Neural crest cell (in vitro differentiated cells): ENCODE measurements at regions not wholly inside any gene's neighbourhood (a gene's known extent, or its start where the extent isn't known, plus 50 kb on each side); places are given as distances from the start of the nearest gene placed in this dataset.
"Not testable (repeated sequence)": the region's sequence is repeated elsewhere in the genome, so short reads cannot be mapped to it uniquely, and the experiment has no call there.

Experiments used
- DNase-seq: peaks from one replicate; pipeline ENCODE4 v3.0.0; 2021; ENCODE audit warnings: low read depth, mixed read lengths, low spot score
- H3K27ac Mint-ChIP-seq: one replicate; pipeline ENCODE4 v1.8.0; 2021; ENCODE audit warnings: mild to moderate bottlenecking, mixed read lengths; ENCODE audit not compliant: unreplicated experiment
- H3K27me3 Mint-ChIP-seq: 2 replicates; pipeline ENCODE4 v1.8.0; 2021; ENCODE audit warnings: low read depth, mild to moderate bottlenecking, mixed read lengths
- H3K36me3 Mint-ChIP-seq: 2 replicates; pipeline ENCODE4 v1.8.0; 2021; ENCODE audit warnings: low read depth, mild to moderate bottlenecking, mixed read lengths
- H3K4me1 Mint-ChIP-seq: 2 replicates; pipeline ENCODE4 v1.8.0; 2021; ENCODE audit warnings: mixed read lengths
- H3K4me3 Mint-ChIP-seq: one replicate; pipeline ENCODE4 v1.8.0; 2021; ENCODE audit warnings: mild to moderate bottlenecking, mixed read lengths
- H3K9me3 Mint-ChIP-seq: 2 replicates; pipeline ENCODE4 v1.8.0; 2021; ENCODE audit warnings: mixed read lengths
- TF ChIP-seq, protein P1 (sequence below): fragments of 200-600 bp; sonication (generic); conservative IDR thresholded peaks from 2 replicates; pipeline ENCODE4 v1.5.0; 2021; ENCODE audit warnings: antibody characterized with exemption, mild to moderate bottlenecking

DNA sequence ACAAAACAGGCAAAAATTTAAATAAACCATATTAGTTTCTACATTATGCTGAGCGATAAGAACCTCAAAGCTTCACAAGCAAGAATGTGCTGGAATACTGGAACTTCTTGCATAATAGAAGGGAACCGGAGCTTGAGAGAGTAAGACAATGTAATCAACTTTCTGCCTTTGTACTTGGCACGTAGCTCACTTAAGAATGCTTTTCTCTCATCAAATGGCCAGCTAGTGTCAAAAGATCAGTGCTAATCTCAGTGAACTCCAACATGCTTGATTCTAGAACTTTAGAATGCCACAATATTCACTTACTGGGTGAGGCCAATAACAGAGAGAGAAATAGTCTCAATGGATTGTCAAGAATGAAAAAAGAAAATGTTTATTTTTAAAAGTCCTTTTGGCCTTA is 486.1 kb upstream of the LRRC7 start:
- no peak for DNase-seq
- Mint-ChIP-seq H3K4me3 (no peak overlapping the region), H3K9me3 (no peaks in the 10 kb centered on the region), H3K36me3 (no peaks in the 10 kb centered on the region), H3K27me3 (no peaks in the 10 kb centered on the region), H3K4me1 (peaks cover 30% of the 10 kb centered on the region), H3K27ac (no peak overlapping the region)
- TF ChIP-seq, protein P1, sequence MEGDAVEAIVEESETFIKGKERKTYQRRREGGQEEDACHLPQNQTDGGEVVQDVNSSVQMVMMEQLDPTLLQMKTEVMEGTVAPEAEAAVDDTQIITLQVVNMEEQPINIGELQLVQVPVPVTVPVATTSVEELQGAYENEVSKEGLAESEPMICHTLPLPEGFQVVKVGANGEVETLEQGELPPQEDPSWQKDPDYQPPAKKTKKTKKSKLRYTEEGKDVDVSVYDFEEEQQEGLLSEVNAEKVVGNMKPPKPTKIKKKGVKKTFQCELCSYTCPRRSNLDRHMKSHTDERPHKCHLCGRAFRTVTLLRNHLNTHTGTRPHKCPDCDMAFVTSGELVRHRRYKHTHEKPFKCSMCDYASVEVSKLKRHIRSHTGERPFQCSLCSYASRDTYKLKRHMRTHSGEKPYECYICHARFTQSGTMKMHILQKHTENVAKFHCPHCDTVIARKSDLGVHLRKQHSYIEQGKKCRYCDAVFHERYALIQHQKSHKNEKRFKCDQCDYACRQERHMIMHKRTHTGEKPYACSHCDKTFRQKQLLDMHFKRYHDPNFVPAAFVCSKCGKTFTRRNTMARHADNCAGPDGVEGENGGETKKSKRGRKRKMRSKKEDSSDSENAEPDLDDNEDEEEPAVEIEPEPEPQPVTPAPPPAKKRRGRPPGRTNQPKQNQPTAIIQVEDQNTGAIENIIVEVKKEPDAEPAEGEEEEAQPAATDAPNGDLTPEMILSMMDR: no peak

DNA sequence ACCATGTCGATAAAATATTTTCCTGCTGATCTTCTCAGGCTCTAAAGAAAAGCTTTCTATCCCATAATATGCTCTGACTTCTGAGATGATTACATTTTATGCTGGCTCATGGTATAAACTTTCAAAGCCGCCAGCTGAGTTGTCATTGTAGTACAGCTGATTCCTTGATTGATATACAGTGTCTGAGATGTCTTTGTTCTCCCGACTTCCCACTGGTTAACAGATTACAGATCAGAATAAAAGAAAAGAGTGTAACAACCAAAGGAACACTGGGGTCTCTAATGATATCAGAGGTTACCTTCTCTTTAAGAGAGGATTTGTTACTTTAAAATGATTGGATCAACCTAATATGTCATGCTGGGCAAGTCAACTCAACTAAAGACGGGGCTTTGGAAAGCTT is 485.4 kb upstream of the LRRC7 start:
- H3K9me3 Mint-ChIP-seq: no peaks in the 10 kb centered on the region
- no peaks in the 10 kb centered on the region for H3K27me3 Mint-ChIP-seq
- H3K27ac Mint-ChIP-seq: no peak overlapping the region
- H3K4me3 Mint-ChIP-seq: no peak overlapping the region
- H3K36me3 Mint-ChIP-seq: no peaks in the 10 kb centered on the region
- peaks cover 24% of the 10 kb centered on the region for H3K4me1 Mint-ChIP-seq
- TF ChIP-seq, protein P1: no peak
- DNase-seq: no peak

GRCh38 chr1:69086148-69086547 is 481.6 kb upstream of the LRRC7 start:
- Mint-ChIP-seq H3K4me1 (peaks cover 25% of the 10 kb centered on the region), H3K9me3 (no peaks in the 10 kb centered on the region), H3K4me3 (no peak overlapping the region), H3K36me3 (no peaks in the 10 kb centered on the region), H3K27me3 (no peaks in the 10 kb centered on the region), H3K27ac (no peak overlapping the region)
- TF ChIP-seq, protein P1: no peak
- no peak for DNase-seq

DNA sequence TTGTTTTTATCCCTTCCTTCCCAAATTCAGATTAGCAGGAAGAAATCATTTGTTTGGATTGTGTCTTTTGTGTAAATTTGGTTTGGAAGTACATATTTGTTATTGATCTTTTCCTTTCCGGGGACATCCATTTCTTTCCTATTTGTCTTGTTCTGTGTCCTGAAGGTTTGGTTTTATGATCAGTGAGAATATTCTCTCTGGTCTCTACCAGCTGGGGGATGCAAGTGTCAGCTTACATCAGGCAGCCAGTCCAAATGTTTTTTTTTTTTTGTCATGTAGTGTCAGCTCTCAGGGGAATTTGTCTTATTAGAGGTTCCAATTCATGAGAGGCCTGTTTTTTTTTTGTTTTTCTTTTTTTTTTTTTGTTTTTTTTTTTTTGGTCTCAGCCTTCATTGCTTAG is 479.2 kb upstream of the LRRC7 start:
- peak overlapping the region; percentile 23 for H3K27ac Mint-ChIP-seq
- no peaks in the 10 kb centered on the region for H3K36me3 Mint-ChIP-seq
- no peaks in the 10 kb centered on the region for H3K27me3 Mint-ChIP-seq
- DNase-seq: no peak
- TF ChIP-seq, protein P1: no peak
- peaks cover 9% of the 10 kb centered on the region for H3K4me1 Mint-ChIP-seq
- no peaks in the 10 kb centered on the region for H3K9me3 Mint-ChIP-seq
- no peak overlapping the region for H3K4me3 Mint-ChIP-seq

DNA sequence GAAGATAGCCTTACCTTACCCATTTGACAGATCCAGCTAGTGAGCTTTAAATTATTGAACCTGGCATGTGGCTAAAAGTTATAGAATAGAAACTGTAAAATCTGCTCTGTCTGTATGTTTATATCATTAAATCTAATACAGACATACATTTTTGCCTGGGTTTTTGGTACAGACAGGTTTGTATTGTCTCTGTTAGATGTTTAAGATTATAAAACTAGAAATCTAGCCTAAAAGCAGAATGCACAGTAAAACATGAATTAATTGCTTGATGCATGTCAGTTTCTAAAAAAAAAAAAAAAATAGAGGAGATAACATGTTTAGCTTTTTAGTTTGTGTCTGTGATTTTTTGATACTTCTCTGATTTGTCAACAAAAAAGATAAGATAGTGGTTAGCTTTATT is 477.6 kb upstream of the LRRC7 start:
- Mint-ChIP-seq H3K9me3 (no peaks in the 10 kb centered on the region), H3K4me1 (peaks cover 9% of the 10 kb centered on the region), H3K4me3 (no peak overlapping the region), H3K36me3 (no peaks in the 10 kb centered on the region), H3K27ac (no peak overlapping the region), H3K27me3 (no peaks in the 10 kb centered on the region)
- TF ChIP-seq, protein P1: no peak
- no peak for DNase-seq

DNA sequence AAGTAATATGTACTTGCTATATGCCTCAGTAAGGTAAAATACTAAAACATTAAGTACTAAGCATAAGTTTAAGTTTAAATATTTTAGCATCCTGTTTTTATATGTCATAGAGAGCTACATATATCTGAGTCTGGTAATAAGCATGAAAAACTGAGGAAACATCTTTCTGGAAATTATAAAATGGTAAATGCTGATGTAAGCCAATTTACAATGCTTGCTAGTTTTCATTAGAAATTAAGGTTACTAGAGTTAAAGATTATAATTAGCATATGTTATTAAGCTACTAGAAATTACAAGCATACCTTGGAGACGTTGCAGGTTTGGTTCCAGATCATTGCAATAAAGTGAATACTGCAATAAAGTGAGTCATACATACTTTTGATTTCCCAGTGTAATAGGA is 477.0 kb upstream of the LRRC7 start:
- Mint-ChIP-seq H3K36me3 (no peaks in the 10 kb centered on the region), H3K4me3 (no peak overlapping the region), H3K27ac (no peak overlapping the region), H3K4me1 (peaks cover 9% of the 10 kb centered on the region), H3K9me3 (no peaks in the 10 kb centered on the region), H3K27me3 (no peaks in the 10 kb centered on the region)
- no peak for DNase-seq
- TF ChIP-seq, protein P1: no peak

DNA sequence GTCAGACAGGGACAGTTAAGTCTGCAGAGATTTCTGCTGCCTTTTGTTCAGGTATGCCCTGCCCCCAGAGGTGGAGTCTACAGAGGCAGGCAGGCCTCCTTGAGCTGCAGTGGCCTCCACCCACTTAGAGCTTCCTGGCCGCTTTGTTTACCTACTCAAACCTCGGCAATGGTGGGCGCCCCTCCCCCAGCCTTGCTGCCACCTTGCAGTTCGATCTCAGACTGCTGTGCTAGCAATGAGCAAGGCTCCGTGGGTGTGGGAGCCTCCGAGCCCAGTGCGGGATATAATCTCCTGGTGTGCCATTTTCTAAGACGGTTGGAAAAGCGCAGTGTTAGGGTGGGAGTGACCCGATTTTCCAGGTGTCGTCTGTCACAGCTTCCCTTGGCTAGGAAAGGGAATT is 465.7 kb upstream of the LRRC7 start:
- not testable (repeated sequence) for H3K36me3 Mint-ChIP-seq, H3K9me3 Mint-ChIP-seq, H3K4me3 Mint-ChIP-seq, H3K4me1 Mint-ChIP-seq, DNase-seq, H3K27ac Mint-ChIP-seq, H3K27me3 Mint-ChIP-seq
